SU-DHL-6 (cell line): ENCODE measurements at regions not wholly inside any gene's neighbourhood (a gene's known extent, or its start where the extent isn't known, plus 50 kb on each side); places are given as distances from the start of the nearest gene placed in this dataset.

Source experiments
- EZH2phosphoT487 ChIP-seq: fragments of 200-600 bp; sonication (generic), shearing (Covaris generic); conservative IDR thresholded peaks from 2 replicates; pipeline ENCODE4 v1.6.1; 2018; ENCODE audit warnings: mild to moderate bottlenecking, antibody characterized with exemption, low read length, moderate library complexity, mixed read lengths
- TF ChIP-seq, protein P1 (sequence below): fragments of 200-600 bp; sonication (generic); IDR thresholded peaks from one replicate; pipeline ENCODE4 v1.5.1; 2017; ENCODE audit warnings: antibody characterized with exemption, mild to moderate bottlenecking, low read length, moderate library complexity; ENCODE audit not compliant: insufficient read depth, poor library complexity, severe bottlenecking

DNA sequence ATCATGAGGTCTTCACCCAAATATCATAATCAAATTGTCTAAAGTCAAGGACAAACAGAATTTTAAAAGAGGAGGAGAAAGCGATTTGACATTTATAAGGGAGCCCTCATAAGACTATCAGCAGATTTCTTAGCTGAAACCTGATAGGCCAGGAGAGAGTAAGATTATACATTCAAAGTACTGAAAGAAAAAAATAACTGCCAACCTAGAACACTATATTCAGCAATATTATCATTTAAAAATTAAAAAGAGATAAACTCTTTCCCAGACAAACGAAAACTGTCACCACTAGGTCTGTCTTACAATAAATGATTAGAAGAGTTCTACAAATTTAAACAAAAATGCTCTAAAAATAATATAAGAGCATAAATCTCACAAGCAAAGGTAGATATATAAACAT lies 154.1 kb upstream of the TMEM106B start:
- TF ChIP-seq, protein P1, sequence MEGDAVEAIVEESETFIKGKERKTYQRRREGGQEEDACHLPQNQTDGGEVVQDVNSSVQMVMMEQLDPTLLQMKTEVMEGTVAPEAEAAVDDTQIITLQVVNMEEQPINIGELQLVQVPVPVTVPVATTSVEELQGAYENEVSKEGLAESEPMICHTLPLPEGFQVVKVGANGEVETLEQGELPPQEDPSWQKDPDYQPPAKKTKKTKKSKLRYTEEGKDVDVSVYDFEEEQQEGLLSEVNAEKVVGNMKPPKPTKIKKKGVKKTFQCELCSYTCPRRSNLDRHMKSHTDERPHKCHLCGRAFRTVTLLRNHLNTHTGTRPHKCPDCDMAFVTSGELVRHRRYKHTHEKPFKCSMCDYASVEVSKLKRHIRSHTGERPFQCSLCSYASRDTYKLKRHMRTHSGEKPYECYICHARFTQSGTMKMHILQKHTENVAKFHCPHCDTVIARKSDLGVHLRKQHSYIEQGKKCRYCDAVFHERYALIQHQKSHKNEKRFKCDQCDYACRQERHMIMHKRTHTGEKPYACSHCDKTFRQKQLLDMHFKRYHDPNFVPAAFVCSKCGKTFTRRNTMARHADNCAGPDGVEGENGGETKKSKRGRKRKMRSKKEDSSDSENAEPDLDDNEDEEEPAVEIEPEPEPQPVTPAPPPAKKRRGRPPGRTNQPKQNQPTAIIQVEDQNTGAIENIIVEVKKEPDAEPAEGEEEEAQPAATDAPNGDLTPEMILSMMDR, result no peak
- TF ChIP-seq EZH2phosphoT487, result no peak
